NCI-H2227 (cell line): ENCODE measurements at regions not wholly inside any gene's neighbourhood (a gene's known extent, or its start where the extent isn't known, plus 50 kb on each side); places are given as distances from the start of the nearest gene placed in this dataset.
"Not testable (repeated sequence)": the region's sequence is repeated elsewhere in the genome, so short reads cannot be mapped to it uniquely, and the experiment has no call there.

Experiments
- DNase-seq: peaks from one replicate; lab custom pipeline; 2025; ENCODE audit not compliant: unreplicated experiment; lab: John Stamatoyannopoulos, UW

DNA sequence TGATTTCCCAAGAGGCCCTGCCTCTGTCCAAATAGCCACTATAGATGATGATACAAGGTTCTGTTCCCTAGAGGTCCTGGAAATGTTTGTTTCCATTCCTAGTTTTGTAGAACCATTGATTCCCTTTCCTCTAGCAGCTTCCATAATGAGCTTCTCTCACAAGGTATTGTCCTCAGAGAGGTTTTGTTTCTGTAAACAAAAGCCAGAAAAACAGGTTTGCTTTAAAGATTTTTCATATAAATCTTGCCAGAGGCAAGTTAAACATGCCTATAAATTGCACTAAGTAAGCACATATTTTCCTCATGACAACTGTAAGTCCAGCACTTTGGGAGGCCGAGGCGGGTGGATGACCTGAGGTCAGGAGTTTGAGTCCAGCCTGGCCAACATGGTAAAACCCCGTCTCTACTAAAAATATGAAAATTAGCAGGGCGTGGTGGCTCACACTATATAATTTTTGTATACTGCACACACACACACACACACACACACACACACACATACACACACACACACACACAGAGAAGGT is 1787.7 kb downstream of the EFNA5 start:
- no peak for DNase-seq

DNA sequence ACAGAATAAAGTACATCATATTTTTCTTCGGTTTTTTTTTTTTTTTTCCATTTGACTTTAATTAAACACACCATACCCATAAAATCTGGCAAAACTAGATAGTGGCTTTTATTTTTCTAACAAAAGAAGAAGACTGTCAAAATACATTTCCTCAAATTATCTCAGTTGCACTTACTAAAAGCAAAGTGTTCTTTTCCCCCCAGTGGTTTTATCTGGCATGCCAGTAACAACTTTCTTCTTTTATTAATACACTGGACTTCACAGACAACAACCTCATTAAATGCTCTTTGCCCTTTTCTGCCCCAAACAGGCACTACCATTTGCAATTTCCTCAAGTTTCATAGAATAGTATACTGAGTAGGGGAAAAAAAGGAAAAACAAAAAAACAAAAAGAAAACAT is 1792.3 kb downstream of the EFNA5 start:
- no peak for DNase-seq

DNA sequence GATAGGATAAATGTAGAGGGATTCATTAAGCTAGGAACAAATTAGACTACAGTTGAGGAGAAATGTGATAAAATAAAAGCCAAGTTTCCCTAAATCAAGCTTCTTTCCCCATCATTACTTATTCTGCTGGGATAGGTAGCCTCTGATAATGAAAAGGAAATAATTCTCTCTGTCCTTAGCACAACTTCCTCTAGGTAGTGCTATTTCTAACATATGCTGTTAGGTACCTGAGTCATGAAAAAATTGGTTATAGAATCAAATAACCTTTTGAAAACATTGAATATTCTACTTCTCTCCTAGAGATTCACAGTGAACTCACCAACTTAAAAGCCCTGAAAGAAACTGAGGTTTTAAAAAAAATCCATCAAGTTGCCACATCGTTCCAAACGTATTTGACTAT is 1793.1 kb downstream of the EFNA5 start:
- DNase-seq, result no peak

DNA sequence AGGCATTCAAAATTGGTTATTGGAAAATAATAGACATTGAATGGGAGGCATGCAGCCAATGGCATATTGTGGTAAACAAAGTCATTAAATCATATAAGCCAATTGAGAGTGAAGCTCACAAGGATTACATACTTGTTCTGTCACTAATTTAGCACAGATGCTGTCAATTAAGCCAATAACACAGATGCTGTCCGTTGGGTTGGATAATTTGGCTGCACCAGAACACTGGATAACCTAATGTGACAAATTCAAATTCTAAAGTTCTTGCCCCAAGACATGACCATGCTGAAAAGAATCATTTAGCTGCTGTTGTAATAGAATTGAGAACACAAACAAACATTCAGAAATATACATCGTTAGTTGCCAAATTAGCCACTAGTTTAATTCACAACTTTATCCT is 1796.4 kb downstream of the EFNA5 start:
- no peak for DNase-seq

DNA sequence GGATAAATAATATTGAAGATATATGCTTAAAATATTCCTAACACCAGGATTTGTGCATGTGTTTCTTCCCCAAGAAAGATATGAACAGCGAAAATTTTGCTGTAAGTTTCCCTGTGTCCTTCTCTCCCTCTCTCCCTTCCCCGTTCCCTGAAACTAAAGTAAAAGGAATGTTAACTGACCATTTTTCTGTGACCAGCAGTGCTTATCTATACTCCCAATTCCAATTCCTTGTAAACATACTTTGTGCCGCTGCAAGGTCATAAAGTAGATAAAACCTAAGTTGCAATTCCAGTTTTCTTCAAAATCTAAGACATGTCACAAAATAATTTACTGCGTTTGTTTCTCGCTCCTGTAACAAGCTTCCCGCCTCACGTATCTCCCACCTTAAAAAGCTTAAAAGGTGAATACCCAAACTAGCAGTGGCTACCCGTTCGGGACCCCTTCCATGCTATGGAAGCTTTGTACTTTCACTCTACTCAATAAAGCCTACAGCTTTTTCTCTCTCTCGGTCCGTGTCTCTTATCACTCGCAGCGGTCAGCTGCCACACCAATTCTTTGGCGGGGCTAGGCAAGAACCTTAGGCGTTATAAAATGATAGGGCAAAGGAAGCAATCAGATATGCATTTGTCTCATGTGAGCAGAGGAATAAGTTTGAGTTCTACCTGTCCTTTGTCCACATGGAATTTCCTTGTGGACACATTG is 1798.0 kb downstream of the EFNA5 start:
- no peak for DNase-seq

DNA sequence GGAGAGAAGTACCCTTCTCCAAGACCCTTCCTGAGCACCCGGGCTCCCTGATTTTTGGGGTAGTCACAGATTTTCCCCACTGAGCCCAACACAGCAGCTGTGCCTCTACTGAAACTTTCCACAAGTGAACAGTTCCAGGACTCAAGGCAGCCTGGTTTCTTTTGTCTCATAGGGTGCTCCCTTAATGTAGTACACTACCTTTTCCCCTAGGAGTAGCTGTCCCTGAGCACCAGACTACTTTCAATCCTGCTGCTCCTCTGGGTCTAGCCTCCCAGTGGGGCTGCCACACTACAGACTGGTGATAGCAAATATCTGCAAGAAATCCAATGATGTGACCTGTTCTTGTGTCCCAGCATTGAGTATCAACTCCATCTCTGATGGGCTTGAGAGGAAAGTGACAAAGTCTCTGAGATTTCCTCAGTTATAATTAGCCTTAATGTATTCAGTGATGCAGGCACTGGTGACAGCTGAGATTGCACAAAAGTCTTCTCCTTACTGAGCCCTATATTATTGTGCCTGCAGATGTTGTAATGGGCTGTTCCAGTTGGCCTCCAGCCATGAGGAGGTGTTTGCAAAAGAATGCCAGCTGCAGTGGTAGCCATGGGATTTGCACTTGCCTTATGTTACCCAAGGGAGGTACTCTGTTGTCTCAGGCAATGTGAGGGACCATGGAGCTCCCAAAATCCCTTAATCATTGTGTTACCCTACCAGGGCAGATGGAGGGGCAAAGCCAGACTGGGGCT is 1802.5 kb downstream of the EFNA5 start:
- DNase-seq, result no peak

DNA sequence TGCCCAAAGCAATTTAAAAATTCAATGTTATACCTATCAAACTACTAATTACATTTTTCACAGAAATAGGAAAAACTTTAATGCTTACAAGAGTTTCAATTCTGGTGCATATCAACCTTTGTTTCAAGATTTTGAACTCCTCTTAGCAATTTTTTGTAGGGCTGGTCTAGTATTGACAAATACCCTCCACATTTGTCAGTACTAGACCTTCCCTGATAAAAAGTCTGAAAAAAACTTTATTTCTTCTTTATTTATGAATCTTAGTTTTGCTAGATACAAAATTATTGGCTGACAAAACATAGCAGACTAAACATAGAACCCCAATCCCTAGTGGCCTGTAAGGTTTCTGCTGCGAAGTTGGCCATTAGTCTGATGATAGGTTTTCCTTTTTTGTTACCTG is 1804.9 kb downstream of the EFNA5 start:
- DNase-seq, result no peak

DNA sequence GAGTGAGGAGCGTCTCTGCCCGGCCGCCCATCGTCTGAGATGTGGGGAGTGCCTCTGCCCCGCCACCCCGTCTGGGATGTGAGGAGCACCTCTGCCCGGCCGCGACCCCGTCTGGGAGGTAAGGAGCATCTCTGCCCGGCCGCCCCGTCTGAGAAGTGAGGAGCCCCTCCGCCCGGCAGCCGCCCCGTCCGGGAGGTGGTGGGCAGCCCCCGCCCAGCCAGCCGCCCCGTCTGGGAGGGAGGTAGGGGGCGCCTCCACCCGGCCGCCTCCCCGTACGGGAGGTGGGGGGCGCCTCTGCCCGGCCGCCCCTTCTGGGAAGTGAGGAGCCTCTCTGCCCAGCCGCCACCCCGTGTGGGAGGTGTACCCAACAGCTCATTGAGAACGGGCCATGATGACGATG is 1811.4 kb downstream of the EFNA5 start:
- not testable (repeated sequence) for DNase-seq

DNA sequence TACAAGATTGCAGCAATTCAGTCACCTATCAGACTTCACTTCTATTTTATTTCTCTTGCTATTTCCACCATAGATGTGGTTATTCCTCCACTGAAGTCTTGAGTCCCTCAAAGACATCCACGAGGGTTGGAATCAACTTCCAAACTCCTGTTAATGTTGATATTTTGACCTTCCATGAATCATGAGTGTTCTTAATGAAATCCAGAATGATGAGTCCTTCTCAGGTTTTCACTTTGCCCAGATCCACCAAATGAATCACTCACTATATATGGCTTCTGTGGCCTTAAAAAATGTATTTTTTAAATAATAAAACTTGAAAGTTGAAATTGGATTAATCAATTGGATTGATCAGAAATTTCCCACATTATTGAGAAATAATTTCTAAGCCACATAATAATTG is 1821.0 kb downstream of the EFNA5 start:
- DNase-seq, result no peak

DNA sequence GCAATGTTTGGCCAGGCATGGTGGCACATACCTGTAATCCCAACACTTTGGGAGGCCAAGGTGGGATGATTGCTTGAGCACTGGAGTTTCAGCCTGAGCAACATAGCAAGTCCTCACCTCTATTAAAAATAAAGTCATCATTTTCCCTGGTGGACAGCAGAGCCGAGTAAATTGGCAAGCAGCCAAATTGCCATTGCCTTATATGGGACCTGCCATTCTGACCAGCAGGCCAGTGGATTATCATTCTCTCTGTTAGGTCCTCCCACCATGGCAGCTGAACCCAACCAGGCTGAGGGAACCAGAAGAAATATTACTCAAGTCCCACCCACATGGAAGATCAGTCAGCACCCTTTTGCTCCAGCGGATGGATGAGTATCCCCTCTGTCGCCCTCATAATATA is 1829.9 kb downstream of the EFNA5 start:
- no peak for DNase-seq

DNA sequence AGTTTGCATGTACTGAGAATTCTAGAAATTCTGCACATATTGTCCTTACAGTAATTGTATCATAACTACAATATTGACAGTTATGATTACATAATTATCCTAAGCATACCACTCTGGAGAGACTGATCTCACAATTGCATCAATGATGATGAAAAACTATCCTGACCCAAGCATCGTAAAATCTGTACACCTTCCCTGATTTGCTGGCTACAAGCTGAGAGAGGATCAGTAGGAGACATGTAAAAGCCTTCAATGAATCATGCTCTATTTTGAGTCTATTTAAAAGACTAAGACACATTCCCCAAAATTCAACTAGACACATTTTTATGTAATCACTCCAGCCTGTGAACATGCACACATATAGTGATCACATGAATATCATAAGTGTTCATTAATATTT is 1833.8 kb downstream of the EFNA5 start:
- no peak for DNase-seq

DNA sequence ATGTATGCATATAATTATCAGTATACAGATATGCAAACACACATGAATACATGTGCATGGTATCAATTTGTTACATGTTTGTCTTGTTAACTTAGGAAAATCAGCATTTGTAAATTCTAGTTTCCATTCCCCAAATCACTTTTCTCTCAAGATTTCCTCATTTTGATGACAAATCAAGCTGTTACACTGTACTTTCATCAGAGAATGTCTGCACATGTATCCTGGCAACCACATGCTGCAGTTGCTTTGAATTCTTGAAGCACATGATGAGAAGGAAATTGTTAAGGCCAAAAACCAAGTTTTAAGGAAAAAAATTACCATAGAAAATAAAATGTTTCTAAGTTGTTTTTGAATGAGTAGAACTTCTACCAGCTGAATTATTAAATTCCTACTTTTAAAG is 1834.5 kb downstream of the EFNA5 start:
- DNase-seq, result no peak

DNA sequence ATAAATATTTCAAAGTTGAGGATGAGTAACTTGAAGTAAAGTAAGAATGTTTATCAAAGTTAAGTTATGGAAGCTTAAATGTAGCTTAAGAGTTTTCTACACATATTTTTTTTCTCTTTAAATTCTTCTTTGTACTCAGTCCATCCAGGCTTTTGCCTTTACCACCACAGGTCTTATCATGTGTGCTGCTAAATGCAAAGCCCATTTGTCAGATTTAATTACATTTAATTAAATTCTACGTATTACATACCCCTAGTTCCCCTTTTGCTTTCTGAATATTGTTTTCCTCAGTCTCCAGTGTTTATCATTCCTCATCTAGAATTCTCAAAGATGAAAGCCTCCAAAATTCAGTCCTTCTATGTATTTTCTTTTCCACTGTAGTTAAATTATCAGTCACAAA is 1841.9 kb downstream of the EFNA5 start:
- no peak for DNase-seq

DNA sequence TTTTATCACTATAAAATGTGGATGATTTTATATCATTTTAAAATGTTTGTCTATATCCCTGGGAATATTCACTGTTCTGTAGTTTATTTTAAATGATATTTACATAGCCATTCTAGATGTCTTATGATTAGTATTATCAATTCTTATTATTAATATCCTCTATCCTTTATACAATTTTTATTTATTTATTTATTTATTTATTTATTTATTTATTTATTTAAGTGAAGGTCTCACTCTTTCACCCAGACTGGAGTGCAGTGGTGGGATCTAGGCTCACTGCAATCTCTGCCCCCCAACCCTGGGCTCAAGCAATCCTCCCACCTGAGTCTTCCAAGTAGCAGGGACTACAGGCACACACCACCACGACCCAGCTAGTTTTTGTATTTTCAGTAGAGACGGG is 1848.9 kb downstream of the EFNA5 start:
- no peak for DNase-seq

DNA sequence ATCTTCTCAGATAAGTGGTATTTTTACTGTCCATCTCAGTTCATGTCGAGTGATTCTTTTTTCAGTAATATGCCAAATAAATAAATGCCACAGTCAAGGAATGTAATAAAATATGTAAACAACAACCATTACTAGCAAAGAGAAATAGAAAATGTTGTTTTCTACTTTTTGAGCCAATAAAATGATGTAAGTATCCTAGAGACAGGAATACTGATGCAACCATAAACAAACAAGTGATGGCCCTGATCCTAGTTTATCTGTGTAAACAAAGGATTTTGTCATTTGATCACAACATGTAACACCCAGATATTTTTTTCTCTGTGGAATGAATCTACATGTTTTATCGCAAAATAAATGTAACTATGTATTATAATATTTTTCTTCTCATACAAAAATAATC is 1852.8 kb downstream of the EFNA5 start:
- no peak for DNase-seq

DNA sequence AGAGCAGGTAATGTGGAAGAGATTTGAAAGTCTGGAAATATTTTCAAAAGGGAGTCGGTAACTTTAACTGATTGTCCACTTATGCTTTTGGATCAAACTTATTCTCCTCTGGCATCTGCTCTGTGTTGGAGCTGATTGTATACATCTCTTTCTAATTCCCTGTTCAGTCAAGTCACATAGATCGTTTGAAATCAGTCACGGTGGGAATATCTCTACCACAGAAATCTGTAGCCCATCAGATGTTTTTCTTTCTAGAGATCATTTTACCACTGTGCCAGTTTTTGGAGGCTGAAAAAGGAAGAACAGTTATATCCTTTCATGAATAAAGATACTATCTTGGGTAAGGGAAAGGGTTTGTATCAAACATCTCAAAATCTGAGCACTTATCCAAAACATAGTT is 1853.3 kb downstream of the EFNA5 start:
- no peak for DNase-seq

DNA sequence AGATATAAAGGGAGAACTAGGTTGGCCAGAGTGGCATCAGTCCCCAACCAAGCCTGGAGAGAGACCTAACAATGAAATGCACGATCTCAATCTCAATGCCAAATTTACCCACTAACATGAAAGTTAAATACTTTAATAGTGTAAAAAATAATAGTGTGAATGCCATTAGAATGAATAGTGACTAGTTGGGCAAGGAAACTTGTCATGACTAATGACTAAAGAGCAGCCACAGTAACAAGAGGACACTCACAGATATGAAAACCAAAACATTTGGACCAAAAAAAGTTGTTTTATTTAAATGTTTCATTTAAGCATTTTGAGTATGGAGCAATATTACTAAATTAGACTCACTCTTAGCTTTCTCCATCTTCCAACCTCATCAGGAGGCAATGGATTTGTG is 1853.8 kb downstream of the EFNA5 start:
- DNase-seq, result no peak

DNA sequence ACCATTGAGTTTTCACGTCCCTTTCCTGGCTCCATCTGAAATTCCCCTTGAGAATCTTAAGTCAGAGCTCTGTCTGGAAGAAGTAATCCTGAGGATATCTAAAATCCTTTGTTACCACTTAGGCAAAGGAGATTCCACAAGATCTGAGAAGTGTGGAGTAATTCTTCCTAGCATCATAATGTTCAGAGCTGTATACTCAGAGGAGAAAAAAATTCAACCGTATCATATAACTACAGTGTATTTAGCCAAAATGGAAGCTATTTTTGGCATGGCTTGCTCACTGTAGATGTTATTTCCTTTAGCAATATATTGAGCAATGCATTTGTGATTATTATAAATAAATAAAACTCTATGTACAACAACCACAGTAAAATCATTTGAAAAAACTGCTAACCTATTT is 1858.4 kb downstream of the EFNA5 start:
- DNase-seq, result no peak

DNA sequence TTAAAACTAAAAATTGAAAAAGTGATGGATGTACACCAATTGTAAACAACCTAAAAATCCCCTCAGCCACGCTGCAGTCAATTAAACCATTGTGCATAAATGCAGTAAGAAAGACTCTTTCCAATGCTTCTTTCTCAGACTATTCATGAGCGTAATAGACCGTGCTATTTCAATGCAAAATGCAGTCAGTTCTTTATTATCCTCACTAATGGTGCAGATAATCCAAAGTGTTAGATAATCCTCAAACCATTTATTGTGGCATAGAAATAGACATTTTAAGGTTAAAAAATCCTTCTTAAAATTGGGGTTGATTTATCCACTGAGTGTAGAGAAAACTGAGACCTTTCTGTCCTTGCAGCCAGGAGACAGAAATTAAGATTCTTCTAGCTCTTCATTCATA is 1862.8 kb downstream of the EFNA5 start:
- DNase-seq, result no peak

DNA sequence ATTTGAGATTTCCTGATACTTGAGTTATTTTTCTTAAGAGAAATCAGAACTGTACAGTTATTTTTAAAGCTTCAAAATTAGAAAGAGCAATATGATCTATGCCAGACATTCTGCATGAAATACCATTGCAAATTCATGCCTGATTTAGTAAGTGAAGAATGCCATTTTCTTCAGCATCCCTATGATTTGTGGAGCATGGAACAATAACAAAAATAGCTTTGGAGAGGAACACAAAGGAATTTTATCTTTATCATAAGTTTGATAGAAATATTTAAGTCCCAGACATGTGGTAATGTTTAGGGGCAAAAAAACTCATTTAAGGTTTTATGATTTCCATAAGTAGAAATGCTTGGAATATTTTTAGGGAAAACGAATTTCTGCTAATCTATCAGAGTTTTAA is 1863.4 kb downstream of the EFNA5 start:
- no peak for DNase-seq

DNA sequence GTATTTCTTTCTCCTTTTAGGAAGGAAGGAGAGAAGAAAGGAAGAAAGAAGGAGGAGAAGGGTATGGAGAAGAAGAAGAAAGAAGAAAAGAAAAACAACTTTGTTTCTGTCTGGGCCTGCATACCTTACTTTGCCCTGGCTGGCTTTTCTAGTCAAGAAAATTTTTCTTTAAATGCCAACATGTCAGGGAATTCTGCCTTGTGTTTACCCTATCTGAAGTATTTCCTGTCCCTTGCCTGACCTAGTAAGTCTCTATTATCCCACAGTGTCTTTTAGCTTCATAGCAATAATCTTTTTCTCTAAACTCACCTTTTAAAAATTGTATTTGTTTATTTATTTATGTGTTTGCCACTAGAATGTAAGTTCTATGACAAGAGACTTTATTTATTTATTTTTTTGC is 1864.1 kb downstream of the EFNA5 start:
- no peak for DNase-seq

DNA sequence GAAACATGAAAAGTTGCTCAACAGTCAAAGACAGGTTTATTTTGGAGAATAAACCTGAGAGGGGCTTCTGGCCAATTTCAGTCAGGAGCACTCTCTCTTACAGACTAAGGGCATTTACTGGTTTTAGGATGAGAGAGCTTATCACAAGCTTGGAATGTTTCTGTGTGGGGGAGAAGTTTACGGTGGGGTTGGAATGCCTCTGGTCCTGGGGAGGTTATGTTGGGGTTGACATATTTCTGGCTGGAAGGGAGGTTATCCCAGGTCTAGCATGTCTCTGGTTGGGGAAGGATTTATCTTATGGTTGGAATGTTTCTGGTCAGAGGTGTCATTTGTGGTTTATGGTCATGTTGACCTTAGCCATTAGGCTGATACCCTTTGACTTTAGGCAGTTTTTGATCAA is 1867.3 kb downstream of the EFNA5 start:
- DNase-seq, result no peak

DNA sequence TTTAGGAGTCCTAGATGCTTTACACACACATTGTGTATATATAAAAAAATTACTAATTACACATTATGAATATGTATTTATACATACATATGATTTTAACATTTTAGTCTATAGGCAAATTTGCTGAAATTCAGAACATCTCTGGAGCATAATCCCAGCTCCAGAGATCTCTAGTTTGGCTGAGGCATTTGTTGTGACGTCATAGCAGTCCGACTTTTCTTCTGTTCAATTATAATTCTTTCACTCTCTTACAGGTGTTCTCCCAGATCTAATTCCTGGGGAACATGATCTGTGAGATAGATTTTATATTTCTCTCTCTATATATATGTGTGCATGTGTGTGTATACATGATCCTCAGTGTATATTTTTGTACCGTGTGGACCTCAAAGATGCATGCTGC is 1876.2 kb downstream of the EFNA5 start:
- DNase-seq, result no peak
